Gastrocnemius medialis (tissue), 4 donors: ENCODE measurements at regions not wholly inside any gene's neighbourhood (a gene's known extent, or its start where the extent isn't known, plus 50 kb on each side); places are given as distances from the start of the nearest gene placed in this dataset.

Experiments used
- CTCF ChIP-seq, 5 experiments: fragments of 450-650 bp in 3 of 5; fragments of 200-600 bp in 2 of 5; sonication (generic) in 2 of 5; IDR thresholded peaks in 4 of 5; conservative IDR thresholded peaks in 1 of 5; 1 replicate in 4 of 5; 2 replicates in 1 of 5; pipeline ENCODE4 v1.5.1; 2016 to 2019; ENCODE audit warnings: antibody characterized with exemption in 5 of 5, mild to moderate bottlenecking in 3 of 5, moderate library complexity in 3 of 5
- POLR2A ChIP-seq, 2 donors: fragments of 450-650 bp; IDR thresholded peaks; one replicate each; pipeline ENCODE4 v1.6.1; 2017; ENCODE audit warnings: antibody characterized with exemption in 2 of 2, mild to moderate bottlenecking in 2 of 2, moderate library complexity in 2 of 2

DNA sequence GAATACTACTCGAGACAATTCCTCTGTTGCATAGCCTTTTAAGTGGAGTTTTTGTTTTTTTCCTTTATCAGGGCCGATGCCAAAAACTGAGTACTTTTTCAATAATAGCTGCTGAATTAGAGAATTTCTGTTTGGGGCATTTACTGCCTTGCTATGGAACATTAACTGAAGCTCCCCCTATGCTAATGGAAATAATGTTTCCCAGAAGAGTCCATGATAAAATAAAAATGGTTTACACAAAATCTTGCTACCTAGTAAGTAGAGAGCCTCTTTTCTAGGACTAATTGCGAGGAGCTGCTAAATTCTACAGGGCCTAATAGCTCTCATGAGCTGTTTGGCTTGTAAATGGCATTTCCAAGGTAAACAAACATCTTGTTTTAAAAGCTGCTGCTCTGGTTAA is 128.2 kb upstream of the MYO10 start:
- TF ChIP-seq CTCF (IDR thresholded peaks at IDR 0.05 in 4 of 5, conservative IDR thresholded peaks at IDR 0.05 in 1 of 5), result no peak
- TF ChIP-seq POLR2A (IDR thresholded peaks at IDR 0.05), result no peak
